ENCODE measurements at regions not wholly inside any gene's neighbourhood (a gene's known extent, or its start where the extent isn't known, plus 50 kb on each side); places are given as distances from the start of the nearest gene placed in this dataset.
"Not testable (repeated sequence)": the region's sequence is repeated elsewhere in the genome, so short reads cannot be mapped to it uniquely, and the experiment has no call there.

DNA sequence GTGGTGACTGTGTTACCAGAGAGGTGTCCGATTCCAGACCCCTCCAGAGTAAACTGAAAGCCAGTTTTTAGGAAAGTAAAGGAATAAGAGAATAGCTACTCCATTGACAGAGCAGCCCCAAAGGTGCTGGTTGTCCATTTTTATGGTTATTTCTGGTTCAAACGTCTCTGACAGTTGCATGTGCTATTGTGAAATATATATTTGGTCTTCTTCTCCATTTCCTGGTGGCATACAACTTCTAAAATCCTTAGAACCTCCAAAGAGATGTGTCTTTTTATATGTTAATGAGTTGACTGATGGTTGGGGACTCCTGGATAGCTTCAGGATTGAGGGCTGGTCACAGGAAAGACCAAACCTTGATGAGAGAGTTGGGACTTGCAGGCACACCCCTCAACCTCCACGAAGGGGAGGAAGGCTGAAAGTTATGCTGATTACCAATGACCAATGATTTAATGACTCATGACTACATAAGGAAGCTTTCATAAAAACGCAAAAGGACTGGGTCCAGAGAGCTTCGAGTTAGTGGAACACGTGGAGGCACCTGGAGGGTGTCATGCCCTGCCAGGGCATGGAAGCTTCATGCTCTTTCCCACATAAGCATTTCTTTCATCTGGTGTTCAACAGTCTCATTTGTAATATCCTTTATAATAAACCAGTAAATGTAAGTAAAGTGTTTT lies 100.7 kb downstream of the SLC16A1 start:
- H3K4me3 ChIP-seq = peak overlapping the region in 3 of 8 donors; percentile 31 to 55 (median 31)
- intact Hi-C loops (cut with DNase I; ENCODE audit: low total_unique reads) = no loop called here

DNA sequence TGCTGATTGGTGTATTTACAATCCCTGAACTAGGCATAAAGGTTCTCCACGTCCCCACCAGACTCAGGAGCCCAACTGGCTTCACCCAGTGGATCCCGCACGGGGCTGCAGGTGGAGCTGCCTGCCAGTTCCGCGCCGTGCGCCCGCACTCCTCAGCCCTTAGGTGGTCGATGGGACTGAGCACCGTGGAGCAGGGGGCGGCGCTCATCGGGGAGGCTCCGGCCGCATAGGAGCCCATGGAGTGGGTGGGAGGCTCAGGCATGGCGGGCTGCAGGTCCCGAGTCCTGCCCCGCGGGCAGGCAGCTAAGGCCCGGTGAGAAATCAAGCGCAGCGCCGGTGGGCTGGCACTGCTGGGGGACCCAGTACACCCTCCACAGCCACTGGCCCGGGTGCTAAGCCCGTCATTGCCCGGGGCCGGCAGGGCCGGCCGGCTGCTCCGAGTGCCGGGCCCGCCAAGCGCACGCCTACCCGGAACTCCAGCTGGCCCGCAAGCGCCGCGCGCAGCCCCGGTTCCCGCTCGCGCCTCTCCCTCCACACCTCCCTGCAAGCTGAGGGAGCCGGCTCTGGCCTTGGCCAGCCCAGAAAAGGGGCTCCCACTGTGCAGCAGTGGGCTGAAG lies 101.5 kb downstream of the SLC16A1 start:
- H3K36me3 ChIP-seq; intact Hi-C loops (cut with DNase I; ENCODE audit: low total_unique reads); H3K27ac ChIP-seq; DNase-seq; H3K9me3 ChIP-seq: not testable (repeated sequence)
- WGBS, 5 donors = 14 to 55% (median 26%) methylated on average over 5 to 45 of the region's 45 CpGs
- Histone ChIP-seq H3K4me3 (peak overlapping the region in 5 of 8 donors; percentile 19 to 55 (median 31)), H3K4me1 (peaks cover 0 to 19% (median 7%) of the 10 kb centered on the region in 6 donors), H3K27me3 (replicated peaks in 1 of 7) (peaks cover 5 to 56% (median 20%) of the 10 kb centered on the region in 7 donors)

More for the DNA sequence above, 100.7 kb downstream of the SLC16A1 start:
- WGBS, 5 donors = 53 to 64% (median 57%) methylated on average over 6 of the region's 6 CpGs
- TF ChIP-seq POLR2AphosphoS5 (IDR thresholded peaks at IDR 0.05) = no peak
- TF ChIP-seq POLR2A (IDR thresholded peaks at IDR 0.05) = no peak
- TF ChIP-seq, protein P1, sequence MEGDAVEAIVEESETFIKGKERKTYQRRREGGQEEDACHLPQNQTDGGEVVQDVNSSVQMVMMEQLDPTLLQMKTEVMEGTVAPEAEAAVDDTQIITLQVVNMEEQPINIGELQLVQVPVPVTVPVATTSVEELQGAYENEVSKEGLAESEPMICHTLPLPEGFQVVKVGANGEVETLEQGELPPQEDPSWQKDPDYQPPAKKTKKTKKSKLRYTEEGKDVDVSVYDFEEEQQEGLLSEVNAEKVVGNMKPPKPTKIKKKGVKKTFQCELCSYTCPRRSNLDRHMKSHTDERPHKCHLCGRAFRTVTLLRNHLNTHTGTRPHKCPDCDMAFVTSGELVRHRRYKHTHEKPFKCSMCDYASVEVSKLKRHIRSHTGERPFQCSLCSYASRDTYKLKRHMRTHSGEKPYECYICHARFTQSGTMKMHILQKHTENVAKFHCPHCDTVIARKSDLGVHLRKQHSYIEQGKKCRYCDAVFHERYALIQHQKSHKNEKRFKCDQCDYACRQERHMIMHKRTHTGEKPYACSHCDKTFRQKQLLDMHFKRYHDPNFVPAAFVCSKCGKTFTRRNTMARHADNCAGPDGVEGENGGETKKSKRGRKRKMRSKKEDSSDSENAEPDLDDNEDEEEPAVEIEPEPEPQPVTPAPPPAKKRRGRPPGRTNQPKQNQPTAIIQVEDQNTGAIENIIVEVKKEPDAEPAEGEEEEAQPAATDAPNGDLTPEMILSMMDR (IDR thresholded peaks at IDR 0.05 in 8 of 11, conservative IDR thresholded peaks at IDR 0.05 in 3 of 11) = no peak
- Histone ChIP-seq H3K27ac (no peak overlapping the region), H3K36me3 (no peaks in the 10 kb centered on the region), H3K4me1 (peaks cover 0 to 11% (median under 1%) of the 10 kb centered on the region in 6 donors), H3K9me3 (no peaks in the 10 kb centered on the region), H3K27me3 (replicated peaks in 1 of 7) (peaks cover 0 to 48% (median 12%) of the 10 kb centered on the region in 7 donors)
- DNase-seq = no peak

DNA sequence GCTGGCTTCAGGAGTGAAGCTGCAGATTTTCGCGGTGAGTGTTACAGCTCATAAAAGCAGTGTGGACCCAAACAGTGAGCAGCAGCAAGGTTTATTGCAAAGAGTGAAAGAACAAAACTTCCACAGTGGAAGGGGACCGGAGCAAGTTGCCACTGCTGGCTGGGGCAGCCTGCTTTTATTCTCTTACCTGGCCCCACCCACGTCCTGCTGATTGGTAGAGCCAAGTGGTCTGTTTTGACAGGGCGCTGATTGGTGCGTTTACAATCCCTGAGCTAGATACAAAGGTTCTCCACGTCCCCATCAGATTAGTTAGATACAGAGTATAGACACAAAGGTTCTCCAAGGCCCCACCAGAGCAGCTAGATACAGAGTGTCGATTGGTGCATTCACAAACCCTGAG lies 102.1 kb downstream of the SLC16A1 start:
- H3K4me3 ChIP-seq; DNase-seq; H3K36me3 ChIP-seq; H3K27ac ChIP-seq; H3K9me3 ChIP-seq; intact Hi-C loops (cut with DNase I; ENCODE audit: low total_unique reads): not testable (repeated sequence)
- peaks cover 0 to 24% (median 11%) of the 10 kb centered on the region in 6 donors for H3K4me1 ChIP-seq
- H3K27me3 ChIP-seq (replicated peaks in 1 of 7) = peaks cover 5 to 62% (median 23%) of the 10 kb centered on the region in 7 donors
- WGBS, 5 donors = 88 to 100% (median 95%) methylated on average over 5 to 8 of the region's 8 CpGs

DNA sequence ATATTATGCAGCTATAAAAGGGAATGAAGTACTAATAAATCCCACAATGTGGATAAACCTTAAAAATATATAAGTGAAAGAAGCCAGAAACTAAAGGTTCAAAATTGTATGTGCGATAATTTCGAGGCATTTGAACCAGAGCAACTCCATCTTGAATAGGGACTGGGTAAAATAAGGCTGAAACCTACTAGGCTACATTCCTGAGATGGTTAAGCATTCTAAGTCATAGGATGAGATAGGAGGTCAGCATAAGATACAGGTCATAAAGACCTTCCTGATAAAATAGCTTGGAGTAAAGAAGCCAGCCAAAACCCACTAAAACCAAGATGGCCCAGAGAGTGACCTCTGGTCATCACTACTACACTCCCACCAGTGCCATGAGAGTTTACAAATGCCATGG lies 103.1 kb downstream of the SLC16A1 start:
- WGBS, 5 donors = 86 to 93% (median 87%) methylated on average over 2 of the region's 2 CpGs
- no peak for DNase-seq
- Histone ChIP-seq H3K36me3 (no peaks in the 10 kb centered on the region), H3K4me1 (peaks cover 0 to 24% (median 11%) of the 10 kb centered on the region in 6 donors), H3K9me3 (no peaks in the 10 kb centered on the region), H3K4me3 (no peak overlapping the region), H3K27ac (no peak overlapping the region), H3K27me3 (replicated peaks in 1 of 7) (peaks cover 5 to 71% (median 23%) of the 10 kb centered on the region in 7 donors)
- intact Hi-C loops (cut with DNase I; ENCODE audit: low total_unique reads) = no loop called here
- no peak for TF ChIP-seq POLR2A (IDR thresholded peaks at IDR 0.05)
- TF ChIP-seq POLR2AphosphoS5 (IDR thresholded peaks at IDR 0.05) = no peak
- TF ChIP-seq, protein P1 (IDR thresholded peaks at IDR 0.05 in 8 of 11, conservative IDR thresholded peaks at IDR 0.05 in 3 of 11) = no peak

DNA sequence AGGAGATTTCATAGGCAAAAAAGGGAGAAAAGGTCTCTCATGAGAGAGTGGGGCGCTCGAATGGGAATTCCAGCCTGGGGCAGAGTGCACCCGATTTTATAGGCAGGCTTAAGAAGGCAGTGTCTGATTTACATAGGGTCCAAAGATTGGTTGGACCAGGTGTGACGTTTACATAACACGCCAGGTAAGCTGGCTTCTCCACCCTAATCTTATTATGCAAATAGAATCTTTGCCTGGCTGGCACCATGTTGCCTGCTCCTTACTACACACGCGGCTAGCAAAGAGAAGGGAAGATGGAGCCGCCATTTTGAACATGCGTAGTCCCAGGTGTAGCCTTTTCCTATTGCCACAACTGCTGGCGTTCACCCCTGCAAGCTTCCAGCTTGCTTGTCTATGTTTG lies 103.7 kb downstream of the SLC16A1 start:
- Histone ChIP-seq H3K4me3 (no peak overlapping the region), H3K4me1 (peaks cover 0 to 24% (median 11%) of the 10 kb centered on the region in 6 donors), H3K36me3 (no peaks in the 10 kb centered on the region), H3K27me3 (replicated peaks in 1 of 7) (peaks cover 5 to 71% (median 23%) of the 10 kb centered on the region in 7 donors), H3K27ac (no peak overlapping the region), H3K9me3 (no peaks in the 10 kb centered on the region)
- 85 to 96% (median 92%) methylated on average over 10 of the region's 10 CpGs for WGBS, 5 donors
- DNase-seq = no peak
- TF ChIP-seq, protein P1 (IDR thresholded peaks at IDR 0.05 in 8 of 11, conservative IDR thresholded peaks at IDR 0.05 in 3 of 11) = no peak
- TF ChIP-seq POLR2AphosphoS5 (IDR thresholded peaks at IDR 0.05) = no peak
- no peak for TF ChIP-seq POLR2A (IDR thresholded peaks at IDR 0.05)
- intact Hi-C loops (cut with DNase I; ENCODE audit: low total_unique reads) = no loop called here
